NCI-H1417 treated with DMSO at 0.1 percent for 48 hours (cell line): ENCODE measurements at regions not wholly inside any gene's neighbourhood (a gene's known extent, or its start where the extent isn't known, plus 50 kb on each side); places are given as distances from the start of the nearest gene placed in this dataset.

Experiments used
- DNase-seq: peaks from one replicate; lab custom pipeline; 2025; lab: John Stamatoyannopoulos, UW

GRCh38 chr3:72257738-72258137, 472.8 kb upstream of the PROK2 start:
- no peak for DNase-seq

GRCh38 chr3:72257203-72257602, 472.3 kb upstream of the PROK2 start:
- DNase-seq, result no peak

GRCh38 chr3:72256716-72257115, 471.8 kb upstream of the PROK2 start:
- DNase-seq, result no peak

- peak; percentile 59 for DNase-seq
These were observed 471.0 kb upstream of the PROK2 start for GRCh38 chr3:72255791-72256559.

GRCh38 chr3:72255191-72255590, 470.2 kb upstream of the PROK2 start:
- no peak for DNase-seq

- DNase-seq, result no peak
These were observed 469.5 kb upstream of the PROK2 start for GRCh38 chr3:72254483-72254882.

DNA sequence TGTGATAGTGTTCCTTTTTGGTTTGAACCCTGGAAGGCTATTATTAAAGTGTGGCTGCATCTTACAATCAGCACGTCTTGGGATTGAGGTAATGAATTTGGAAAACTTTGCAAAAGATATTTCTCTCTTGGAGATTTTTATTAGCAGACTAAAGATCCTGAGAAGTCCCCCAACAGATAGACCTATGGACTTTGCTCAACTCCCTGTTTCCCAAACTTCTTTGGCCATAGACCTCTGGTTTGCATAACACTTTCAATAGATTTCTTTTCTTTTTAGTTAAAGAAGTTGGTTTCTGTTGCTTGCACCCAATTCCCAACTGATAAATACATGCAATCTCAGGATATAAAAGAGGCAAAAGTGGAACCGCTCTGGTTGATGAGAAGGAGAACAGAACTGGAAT, 465.8 kb upstream of the PROK2 start:
- DNase-seq, result no peak

DNA sequence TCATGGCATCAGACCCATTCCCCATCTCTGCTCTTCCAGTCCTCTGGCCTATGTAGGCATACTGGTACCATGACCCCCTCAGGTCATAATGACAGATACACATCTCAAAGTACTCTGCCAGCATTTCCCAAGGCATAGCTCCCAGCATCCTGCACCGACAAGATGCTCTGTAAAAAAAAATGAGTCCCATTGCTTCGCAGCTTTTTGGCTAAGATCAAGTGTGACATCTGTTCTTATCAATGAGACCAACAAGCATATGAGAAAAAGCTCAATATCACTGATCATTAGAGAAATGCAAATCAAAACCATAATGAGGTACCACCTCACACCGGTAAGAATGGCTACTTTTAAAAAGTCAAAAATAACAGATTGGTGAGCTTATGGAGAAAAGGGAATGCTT, 463.9 kb upstream of the PROK2 start:
- no peak for DNase-seq

- DNase-seq, result no peak
These were observed 463.4 kb upstream of the PROK2 start for GRCh38 chr3:72248389-72248761.

DNA sequence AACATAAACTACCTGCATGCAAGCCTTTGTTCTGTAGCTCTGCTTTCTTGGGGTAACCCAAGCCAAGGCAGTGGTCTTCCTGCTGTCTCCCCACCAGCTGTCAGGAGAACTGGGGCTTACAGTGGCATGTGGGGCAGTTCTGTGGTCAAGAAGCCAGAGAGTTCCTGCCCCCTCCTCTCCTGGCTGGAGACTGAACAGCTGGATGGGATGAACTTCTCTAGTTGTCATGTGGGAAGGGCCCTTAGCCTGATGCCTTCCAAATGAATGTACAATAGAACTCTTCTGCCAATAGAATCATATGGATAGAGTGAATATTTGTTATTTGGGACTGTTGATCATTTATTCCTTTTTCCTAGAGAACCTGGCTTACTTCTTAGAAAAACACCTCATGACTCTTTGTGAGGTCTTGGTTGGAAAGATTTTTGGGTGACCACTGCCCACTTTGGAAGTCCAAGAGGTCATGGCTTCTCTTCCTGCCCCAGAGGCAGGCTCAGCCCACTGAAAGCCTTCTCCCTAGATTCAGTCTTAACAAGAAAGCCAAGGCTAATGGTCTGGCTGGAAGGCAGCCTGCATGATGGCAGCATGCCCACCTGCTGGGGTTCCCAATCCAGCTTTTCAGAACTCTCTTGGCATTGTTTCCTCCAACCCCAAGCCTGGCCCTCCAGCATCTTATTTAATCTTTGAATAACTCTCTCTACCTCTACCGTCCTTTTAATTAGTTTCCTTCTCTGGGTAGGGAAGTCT, 462.9 kb upstream of the PROK2 start:
- no peak for DNase-seq

- no peak for DNase-seq
These were observed 462.2 kb upstream of the PROK2 start for GRCh38 chr3:72247126-72247525.

DNA sequence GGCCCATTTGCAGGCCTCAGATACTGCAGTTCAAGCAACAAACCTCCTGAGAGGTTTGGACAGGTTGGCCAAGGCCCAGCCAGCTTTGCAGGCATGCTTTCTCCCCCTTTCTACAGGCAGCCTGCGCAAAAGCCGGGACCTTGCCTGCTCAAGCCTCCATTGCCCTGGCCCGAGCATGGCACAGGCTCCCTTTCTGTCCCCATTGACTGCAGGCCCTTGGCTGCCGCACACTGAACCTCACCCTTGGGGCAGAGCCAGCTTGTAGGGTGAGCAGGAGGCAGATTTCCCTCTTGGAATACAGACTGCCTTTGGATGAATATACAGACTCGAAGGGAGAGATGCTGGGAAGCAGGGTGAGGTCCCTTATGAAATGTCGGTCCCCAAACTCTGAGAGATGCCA, 461.7 kb upstream of the PROK2 start:
- DNase-seq, result no peak

GRCh38 chr3:72245183-72245811, 460.3 kb upstream of the PROK2 start:
- no peak for DNase-seq

DNA sequence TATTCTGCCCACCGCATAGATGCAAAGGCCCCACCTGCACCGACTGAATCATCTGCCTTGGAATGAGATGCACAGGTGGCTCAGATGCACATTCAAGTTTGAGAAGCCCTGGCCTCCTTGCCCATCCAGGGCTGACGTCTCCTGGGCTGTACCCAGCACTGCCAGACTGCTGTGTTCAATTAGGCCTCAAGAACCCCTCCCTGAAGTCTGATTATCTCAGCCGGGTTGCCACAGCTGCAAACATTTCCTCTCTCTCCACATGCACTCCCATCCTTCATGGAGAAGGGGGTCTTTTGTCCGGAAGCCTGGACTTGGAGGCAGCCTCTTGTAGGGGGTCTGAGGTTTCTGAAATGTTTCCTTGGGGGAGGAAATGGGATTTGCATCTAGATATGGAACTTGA, 459.4 kb upstream of the PROK2 start:
- DNase-seq, result no peak

- no peak for DNase-seq
These were observed 457.4 kb upstream of the PROK2 start for GRCh38 chr3:72242326-72242725.

DNA sequence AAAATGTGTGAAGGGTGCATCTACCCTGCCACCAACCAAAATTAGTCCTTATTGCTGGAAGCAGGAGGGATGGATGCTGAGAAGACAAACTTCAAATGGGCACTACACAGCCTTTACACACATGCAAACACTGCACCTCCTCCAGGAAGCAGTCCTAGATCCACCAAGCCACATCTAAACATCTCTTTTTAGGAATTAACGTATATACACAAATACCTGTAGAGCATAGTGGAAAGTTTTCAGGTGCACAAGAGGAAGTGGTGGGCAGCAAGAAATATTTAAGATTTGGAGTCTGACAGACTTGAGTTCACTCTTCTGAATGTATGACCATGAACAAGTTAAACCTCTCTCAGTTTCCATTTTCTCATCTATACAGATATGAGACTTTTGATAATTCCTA, 456.6 kb upstream of the PROK2 start:
- DNase-seq, result no peak

GRCh38 chr3:72240531-72240930, 455.6 kb upstream of the PROK2 start:
- DNase-seq, result no peak

GRCh38 chr3:72238801-72239200, 453.9 kb upstream of the PROK2 start:
- DNase-seq, result no peak

- no peak for DNase-seq
These were observed 453.2 kb upstream of the PROK2 start for GRCh38 chr3:72238010-72238691.

DNA sequence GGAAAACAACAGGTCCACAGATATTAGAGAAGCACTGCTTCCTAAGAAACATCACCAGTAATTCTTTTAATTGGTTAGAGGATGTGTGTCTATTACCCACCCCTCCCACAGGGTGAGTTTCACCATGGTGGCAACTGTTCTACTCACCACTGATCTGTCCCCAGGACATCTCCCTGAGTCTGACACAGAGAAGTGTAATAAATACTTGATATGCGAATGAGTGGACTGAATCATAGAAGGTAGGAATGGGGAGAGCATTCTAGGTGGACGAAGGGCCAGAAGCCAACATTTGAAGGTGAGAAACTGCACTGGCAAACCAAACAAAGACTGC, 452.7 kb upstream of the PROK2 start:
- no peak for DNase-seq

DNA sequence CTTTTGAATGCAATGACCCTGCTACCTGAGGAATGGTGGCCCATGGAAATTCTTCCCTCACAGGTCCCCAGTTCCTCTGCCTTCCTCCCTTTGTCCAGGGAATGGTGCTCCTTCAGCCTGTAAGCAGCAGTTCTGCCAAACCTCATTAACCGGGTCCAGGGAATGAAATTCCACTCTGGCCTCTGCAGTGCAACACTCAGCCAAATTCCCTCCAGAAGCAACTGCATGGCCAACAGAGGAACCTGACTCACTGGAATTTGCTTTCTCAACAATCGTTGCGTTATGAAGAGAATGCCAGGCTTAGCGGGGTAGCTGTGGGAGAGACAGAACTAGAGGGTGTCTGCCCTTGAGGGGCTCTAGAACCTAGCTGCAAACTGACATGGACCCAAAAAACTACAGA, 449.4 kb upstream of the PROK2 start:
- no peak for DNase-seq

DNA sequence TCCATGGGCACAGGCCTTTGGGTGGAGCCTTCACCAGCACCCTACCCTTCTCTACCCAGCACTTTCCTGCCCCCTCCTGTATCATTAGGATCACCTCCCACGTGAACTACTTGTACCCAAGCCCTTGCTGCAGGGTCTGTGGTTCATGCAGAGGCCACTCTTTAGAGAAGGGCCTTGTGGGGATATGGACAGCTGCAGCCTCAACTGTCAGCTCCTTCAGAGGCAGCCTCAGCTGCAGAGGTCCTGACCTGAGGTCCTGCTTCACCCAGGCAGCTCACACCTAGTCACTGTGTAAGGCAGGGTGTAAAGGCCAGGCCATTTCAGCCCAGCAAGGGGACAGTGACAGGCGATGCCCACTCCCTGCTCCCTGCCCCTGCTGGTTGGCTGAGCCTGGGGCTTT, 448.6 kb upstream of the PROK2 start:
- no peak for DNase-seq

DNA sequence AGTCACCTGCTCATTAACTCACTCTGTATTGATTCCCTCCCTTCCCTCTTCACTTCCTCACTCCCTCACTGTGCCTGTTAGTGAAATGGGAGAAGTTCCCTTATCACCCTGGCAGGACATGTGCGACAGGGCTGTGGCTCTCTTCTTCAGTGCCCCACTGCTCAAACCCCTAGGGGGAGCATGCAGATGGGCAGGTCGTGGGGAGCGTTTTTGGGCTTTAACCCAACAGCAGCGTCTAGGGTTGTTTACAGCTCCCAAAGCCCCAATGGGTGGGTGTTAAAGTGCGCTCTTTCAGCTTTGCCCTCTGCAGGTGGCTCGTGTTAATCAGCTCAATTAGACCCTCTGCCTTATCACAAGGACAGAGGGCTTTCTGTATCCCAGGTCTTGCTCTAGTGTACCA, 447.8 kb upstream of the PROK2 start:
- DNase-seq, result no peak
